GM19395 (cell line): ENCODE measurements at regions not wholly inside any gene's neighbourhood (a gene's known extent, or its start where the extent isn't known, plus 50 kb on each side); places are given as distances from the start of the nearest gene placed in this dataset.
A peak's percentile ranks its signal among the peaks of the same experiment; 100 is the strongest.
"Not testable (repeated sequence)": the region's sequence is repeated elsewhere in the genome, so short reads cannot be mapped to it uniquely, and the experiment has no call there.

Experiments used
- ATAC-seq: cut with Tn5 transposase; IDR thresholded peaks from one replicate; pipeline ENCODE4 v1.9.1; 2021; ENCODE audit warnings: mild to moderate bottlenecking, moderate library complexity; ENCODE audit not compliant: unreplicated experiment

DNA sequence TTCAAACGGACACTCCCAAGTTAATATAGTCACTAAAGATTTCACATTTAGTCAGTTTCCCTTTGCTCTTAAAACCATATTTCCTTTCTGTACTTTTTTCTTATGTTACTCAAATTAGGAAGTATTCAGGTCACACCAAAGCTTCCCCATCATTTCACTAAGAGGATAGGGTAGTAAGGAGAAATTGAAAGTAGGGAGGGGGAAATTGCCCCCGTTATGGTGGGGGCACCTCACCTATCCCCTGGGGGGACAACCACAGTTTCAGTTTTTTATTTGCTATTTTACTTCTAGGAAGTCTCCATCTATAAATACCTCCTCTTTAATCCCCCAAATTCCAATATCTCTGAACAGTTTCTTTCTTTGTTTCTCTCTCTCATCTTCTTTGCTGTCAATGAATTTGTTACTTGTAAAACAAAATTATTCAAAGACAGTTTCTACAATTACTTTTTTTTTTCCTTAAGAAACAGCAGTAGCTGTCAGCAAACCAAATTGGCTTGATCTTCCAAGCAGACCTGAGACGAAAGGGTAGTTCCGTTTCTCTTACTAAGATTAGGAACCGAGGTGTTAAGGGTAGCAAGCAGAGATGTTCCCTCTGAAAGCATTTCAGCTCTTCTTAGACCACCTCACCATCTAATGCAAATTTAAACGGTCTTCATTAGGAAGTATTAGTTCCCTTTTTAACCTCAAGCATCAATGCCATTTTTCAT lies 160.2 kb upstream of the KLF3 start:
- ATAC-seq: peak; percentile 92

- ATAC-seq: no peak
These were observed 159.6 kb upstream of the KLF3 start for GRCh38 chr4:38504396-38504715.

- peak; percentile 71 for ATAC-seq
These were observed 154.4 kb upstream of the KLF3 start for GRCh38 chr4:38509551-38509950.

DNA sequence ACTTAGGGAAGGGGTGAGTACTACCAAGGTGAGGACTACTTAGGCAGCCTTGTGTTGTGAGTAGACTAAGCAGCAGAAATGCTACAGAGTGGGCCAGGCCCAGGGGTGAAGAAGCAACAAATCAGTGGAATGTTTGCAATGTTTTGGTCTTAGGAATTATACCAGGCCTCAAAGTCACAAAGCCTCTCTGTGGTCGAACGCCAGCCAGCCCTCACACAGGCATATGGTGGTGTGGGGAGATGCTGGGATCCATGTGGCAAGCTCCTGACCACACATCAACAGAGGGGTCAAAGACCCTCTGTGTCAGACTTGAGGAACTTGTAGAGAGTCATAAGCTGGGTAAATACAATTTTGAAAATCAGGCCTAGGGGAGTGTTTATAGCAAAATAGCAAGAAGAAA lies 153.8 kb upstream of the KLF3 start:
- ATAC-seq: no peak

- no peak for ATAC-seq
These were observed 152.3 kb upstream of the KLF3 start for GRCh38 chr4:38511702-38512101.

DNA sequence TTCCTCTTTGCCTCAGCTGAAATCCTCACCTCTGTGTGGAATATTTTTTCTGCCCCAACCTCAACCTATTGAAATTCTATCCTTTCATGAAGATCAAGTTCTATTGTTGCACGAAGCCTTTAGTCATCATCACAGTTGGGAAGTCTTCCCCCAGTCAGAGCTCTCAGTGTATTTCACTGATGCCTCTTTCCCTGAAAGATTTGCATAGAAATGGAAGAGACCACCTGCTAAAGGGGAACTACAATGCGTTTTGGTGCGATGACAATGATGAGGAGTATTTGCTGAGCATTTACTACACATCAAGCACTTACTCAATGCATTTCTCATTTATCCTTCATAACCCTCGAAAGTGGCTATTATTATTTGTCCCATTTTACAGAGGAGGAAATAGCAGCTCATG lies 151.2 kb upstream of the KLF3 start:
- no peak for ATAC-seq

GRCh38 chr4:38514465-38515146 lies 149.4 kb upstream of the KLF3 start:
- ATAC-seq: no peak

DNA sequence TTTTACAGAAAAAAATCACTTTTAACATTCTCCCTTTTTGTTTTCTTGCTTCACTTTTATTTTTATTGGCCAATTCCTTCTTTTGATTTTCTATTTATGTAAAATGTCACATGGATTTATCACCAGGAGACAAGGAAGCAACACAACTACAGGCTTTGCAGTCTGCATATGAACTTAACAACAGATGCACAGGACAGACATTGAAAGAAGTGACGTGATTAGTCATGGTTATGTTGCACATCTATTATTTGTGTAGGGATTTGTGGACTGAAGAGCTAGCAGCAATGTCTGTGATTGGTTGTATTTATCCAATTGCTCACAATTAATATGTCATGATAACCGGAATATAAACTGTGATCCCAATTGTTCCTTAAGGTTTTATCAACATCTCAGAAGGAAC lies 147.8 kb upstream of the KLF3 start:
- ATAC-seq: no peak

- no peak for ATAC-seq
These were observed 144.3 kb upstream of the KLF3 start for GRCh38 chr4:38519666-38520065.

GRCh38 chr4:38523054-38523453 lies 140.9 kb upstream of the KLF3 start:
- no peak for ATAC-seq

DNA sequence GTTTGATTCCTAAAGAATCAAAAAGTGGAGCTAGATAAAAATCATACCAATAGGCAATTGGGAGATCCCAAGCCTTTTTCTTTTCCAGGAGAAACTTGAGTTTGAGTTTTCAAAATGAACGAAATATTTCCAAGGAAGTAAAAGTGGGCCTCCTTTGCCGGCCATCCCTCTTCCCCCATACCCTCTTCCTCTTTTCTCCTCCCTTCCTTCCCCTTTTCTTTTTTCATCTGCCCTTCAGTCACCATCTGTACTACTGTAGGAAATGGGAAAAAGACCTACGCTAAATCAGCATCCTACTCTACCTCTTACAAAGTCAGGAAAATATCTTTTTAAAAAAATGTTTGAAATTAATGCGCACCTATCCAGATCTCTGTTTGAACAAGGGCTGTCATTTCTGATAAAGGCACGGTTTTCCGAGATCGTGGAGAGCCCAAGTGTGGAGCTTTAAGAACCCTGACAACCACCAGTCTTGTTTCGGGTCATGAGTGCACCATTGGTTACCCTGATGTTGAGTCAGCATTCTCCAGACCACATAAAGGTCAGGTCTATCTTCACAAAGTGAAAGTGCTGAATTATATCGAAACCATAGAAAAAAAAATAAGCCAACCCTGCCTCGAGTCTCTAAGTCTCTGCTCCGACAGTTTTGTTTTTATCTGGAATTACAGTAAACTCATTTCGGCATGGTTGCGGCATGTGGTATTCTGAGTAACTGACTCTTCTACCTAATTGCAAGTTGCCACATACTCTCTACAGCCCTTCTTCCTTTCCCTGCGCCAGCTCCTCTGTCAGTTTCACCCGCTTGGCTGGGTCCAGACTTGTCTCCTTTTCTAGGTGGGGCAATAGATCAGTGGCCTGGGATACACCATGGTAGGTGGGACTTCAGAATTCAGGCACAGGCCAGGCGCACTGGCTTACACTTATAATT lies 140.2 kb upstream of the KLF3 start:
- peak; percentile 99 for ATAC-seq

DNA sequence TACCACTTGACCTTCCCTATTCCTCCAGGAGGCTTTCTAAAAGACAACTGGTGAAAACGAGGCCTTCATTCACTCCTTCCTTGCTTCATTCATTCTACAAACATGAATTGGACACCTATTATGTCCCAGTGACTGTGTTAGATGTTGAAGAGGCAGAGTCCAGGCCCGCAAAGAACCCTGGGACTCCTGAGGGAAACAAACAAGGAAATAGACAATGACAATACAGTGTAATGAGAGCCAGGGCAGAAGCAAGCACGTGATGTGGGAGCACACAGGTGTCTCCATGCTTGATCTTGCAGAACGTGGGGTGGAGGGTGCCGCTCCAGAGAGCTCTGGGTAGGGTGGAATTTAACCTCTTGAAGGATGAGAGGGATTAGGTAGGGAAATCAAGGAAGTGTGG lies 137.6 kb upstream of the KLF3 start:
- ATAC-seq: no peak

DNA sequence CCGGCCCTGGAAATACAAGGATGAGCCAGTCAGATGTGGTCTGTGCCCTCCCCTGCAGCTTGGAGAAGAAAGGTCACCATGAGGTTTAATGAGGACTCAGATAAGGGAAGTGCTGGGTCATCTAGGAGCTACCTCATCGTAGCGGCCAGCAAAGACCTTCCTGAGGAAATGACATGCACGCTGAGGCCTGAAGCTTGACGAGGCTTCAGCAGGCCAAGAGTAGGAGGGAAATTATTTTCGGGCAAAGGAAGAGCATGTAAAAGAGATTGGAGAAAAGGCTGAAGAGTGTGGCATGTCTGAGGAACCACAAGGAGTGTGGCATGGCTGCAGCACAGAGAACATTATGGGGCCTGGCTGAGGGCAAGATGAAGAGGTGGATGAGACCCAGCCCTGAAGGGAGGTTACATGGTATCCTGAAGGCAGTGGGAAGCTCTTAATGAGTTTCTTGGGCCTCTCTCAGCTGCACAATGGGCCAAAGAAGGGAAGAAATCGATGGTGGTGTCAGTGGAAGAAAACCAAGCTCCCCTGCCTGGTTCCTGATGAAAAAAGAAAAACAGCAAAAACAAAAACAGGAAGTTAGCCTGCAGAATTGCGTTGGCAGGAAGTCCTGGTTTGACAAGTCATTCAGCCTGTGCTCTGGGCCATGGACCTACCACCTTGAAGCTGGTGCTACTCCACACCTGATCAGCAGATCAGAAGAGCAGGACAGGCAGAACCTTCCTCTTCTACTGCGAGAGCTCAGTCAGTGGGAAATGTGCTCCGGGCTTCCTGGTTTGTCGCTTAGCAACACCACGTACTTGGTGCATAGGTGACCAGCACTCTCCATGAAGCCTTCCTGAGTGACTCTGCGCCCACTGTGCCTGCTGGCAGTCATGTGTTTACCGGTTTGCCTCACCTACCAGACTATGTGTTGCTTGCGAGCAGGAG lies 134.5 kb upstream of the KLF3 start:
- peak; percentile 78 for ATAC-seq

GRCh38 chr4:38530486-38530885 lies 133.5 kb upstream of the KLF3 start:
- no peak for ATAC-seq

DNA sequence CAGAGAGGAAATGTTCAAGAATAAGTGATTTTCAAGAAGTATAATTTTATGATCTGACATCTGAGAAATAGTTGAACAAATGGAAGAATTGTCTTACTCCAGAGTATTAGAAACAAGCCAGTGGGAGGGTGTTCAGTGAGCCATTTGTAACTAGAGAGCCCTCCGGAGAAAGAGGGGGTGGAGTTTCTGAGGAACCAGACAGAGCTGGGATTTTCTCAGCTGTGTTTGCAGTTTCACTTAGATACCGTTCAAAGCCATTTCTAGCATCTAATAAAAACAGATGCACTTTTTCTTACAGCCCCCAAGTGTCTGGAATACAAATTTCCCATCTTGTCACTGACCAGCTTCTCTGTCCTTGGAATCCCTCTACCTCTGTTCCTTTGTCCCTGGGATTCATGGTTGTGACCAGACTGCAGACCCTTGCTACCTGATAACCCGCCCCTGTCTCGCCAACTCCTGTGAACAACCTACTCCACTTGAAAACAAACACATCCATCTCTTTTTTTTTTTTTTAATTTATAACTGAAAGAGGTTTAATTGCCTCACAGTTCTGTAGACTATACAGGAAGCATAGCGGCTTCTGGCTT lies 132.8 kb upstream of the KLF3 start:
- ATAC-seq: peak; percentile 52

GRCh38 chr4:38532908-38533499 lies 131.0 kb upstream of the KLF3 start:
- ATAC-seq: no peak

- ATAC-seq: no peak
These were observed 129.5 kb upstream of the KLF3 start for GRCh38 chr4:38534344-38535045.

- ATAC-seq: not testable (repeated sequence)
These were observed 128.9 kb upstream of the KLF3 start for GRCh38 chr4:38535071-38535470.

DNA sequence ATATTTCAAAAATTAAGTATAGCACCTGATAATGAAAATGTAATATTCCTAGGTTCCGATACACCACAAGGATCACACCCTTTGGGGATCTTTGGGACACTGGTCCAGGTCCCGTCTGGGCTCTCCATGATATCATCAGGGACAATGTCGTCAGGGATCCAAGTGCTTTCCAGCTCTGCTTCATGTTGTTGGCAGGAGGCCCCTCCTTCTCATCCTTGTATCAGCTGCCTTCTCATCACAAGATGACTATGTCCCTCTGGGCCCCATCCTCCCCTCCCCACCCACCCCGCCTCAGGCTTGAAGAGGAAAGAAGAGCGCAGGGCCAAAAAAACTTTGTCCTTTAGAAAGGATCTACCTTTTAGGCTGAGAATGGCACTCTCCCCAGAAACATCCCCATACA lies 128.3 kb upstream of the KLF3 start:
- ATAC-seq: no peak
